GM18867 (cell line): ENCODE measurements at regions not wholly inside any gene's neighbourhood (a gene's known extent, or its start where the extent isn't known, plus 50 kb on each side); places are given as distances from the start of the nearest gene placed in this dataset.
A peak's percentile ranks its signal among the peaks of the same experiment; 100 is the strongest.

Source experiments
- ATAC-seq: cut with Tn5 transposase; IDR thresholded peaks from one replicate; pipeline ENCODE4 v1.9.1; 2021; ENCODE audit warnings: mild to moderate bottlenecking, moderate library complexity; ENCODE audit not compliant: unreplicated experiment

DNA sequence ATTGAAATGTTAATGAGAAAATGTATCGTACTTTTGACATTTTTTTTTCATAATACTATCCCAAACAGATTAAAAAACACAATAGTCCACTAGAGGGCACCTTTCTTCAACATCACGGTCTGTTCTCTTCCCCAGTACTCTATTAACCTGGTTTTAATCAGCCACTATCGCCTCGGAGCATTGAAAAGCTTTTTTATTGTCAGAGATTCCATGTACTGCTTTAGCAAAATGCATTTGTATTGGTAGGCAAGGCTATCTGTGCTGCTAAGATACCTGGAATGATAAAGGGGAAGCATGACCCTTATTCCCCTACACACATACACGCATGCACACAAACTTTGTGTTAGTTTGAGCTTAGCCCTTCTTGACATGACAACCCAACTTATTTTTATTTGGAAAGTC is 160.1 kb upstream of the IL12A start:
- peak; percentile 34 for ATAC-seq

- no peak for ATAC-seq
Measured at GRCh38 chr3:159829056-159829455, 159.6 kb upstream of the IL12A start.

GRCh38 chr3:159829539-159830227 is 159.0 kb upstream of the IL12A start:
- ATAC-seq: no peak

DNA sequence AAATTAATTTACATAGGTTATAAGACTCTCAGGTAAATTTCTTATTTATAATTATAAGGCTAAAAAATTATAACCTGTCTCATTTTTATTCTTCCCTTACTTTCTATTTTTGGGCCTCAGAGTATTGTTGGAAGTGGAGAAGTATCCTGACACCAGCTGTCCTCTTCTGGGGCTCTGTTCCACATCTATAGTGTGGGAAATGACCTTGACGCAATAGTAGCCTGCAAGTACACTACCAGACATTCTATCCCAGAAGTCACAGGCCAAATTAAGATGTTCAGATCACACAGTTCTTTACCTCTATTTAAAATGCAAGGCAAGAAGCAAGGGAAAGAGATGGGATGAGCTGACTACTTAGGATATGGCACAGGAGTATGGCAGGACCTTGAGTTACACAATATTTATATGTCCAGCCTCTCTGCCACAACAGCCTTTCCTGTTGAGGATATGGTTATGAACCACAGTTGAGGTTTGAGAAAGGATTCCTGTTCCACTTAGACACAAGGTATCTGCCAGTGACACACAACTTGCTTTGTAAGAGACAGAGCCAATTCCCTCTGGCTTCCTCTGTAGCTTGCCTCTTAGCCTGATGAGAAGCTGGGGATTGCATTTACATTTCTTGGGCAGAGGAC is 158.0 kb upstream of the IL12A start:
- no peak for ATAC-seq

DNA sequence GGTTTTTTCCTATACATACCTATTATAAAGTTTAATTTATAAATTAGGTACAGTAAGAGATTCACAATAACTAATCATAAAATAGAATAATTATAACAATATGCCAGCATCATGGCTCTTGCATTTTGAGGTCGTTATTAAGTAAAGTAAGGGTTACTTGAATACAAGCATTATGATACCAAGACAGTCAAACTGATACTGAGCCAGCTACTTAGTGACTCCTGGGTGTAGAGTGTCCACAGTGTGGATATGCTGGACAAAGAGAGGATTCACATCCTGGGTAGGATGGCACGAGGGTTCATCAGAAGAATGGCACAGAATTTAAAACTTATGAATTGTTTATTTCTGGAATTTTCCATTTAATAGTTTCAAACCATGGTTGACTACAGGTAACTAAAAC is 157.2 kb upstream of the IL12A start:
- ATAC-seq: peak; percentile 45

DNA sequence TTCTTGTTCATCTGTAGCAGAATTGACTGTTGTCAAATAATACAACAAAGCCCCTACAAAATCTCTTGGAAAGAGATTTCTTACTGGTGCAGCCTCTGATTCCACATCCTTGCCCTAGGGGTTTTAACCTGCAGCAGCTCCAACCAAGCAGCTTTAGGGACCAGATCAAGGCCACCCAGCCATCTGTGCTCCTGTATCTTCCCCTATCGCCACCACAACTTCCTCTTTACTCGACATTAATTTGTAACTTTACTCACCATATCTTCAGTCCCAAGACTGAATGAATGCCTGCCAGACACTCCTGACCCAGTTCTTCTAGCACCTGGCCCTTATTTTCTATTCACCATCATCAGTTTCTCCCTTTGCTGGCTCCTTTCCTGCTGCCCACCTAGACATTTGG is 156.6 kb upstream of the IL12A start:
- peak; percentile 91 for ATAC-seq

GRCh38 chr3:159835126-159835525 is 153.5 kb upstream of the IL12A start:
- no peak for ATAC-seq

GRCh38 chr3:159837725-159838124 is 150.9 kb upstream of the IL12A start:
- ATAC-seq: no peak

GRCh38 chr3:159838938-159839337 is 149.7 kb upstream of the IL12A start:
- no peak for ATAC-seq

- ATAC-seq: no peak
Measured at GRCh38 chr3:159839561-159840379, 148.9 kb upstream of the IL12A start, which contains the start of gene SCHIP1. Gene SCHIP1 (plus strand): TSS chr3:159839861.

DNA sequence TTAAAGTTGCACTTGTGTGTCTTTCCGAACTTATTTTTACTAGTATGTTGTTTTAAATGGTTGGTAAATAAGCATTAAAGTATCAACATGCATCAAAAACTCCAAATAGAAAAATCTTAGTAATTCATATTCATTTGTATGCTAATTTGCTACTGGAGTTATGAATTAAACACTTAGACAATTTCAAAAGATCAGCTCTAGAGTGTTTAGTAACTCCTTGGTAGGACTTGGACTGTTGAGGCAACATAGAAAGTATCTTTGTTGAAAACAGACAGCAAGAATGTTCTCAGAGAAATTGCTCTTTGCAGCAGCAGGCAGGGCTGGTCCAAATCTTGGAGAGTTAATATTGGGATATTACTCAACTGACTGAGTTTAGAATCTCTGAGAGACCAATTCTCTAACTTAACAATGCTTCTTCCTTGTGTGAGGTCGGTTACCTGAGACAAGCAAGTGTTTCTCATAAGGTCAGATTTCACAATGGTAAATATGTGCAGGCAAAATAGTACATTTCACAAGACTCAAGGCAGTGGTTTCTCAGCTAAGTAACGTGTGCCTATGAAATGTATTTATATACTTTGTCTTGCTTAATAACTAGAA is 147.8 kb upstream of the IL12A start:
- no peak for ATAC-seq

- no peak for ATAC-seq
Measured at GRCh38 chr3:159841766-159842165, 146.9 kb upstream of the IL12A start.

DNA sequence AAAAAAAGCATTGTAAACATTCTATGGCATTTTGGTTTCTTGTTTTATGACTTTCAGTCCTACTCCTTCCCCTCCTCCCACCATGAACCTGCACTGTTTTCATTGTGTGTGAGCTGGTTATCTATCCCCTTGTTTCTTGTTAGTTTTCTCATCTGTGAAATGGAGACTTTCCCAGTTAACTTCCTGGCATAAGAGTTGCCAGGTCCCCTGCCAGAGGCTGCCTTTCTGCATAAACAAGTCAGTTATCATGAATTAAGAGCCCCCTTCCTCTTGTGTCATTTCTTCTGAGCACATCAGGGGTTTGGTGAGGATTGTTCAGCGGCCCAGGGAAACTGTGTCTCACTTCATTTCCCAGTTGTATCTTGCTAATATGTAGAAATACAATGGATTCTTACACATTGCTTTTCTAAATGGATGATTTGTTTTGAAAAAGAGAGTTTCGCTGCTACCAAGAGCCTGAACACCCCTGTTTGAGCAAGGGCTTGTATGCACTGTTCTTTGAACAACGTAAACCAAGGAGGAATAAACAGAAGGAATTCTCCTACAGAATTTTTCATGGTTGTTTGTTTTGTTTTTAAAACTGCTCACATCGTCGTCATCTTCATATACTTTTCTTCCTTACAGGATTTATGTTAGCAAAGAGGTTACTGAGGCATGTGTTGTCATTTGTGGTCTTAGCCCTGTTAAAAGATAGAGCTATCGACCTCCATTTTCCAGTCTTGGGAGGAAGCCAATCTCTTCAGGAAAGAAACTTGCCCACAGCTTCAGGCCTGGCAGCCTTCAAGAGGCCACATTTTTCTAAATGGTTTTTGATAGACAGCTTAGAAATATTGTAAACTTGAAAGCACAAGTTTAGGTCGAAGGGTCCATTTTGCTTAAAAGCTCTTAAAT is 144.6 kb upstream of the IL12A start:
- no peak for ATAC-seq

DNA sequence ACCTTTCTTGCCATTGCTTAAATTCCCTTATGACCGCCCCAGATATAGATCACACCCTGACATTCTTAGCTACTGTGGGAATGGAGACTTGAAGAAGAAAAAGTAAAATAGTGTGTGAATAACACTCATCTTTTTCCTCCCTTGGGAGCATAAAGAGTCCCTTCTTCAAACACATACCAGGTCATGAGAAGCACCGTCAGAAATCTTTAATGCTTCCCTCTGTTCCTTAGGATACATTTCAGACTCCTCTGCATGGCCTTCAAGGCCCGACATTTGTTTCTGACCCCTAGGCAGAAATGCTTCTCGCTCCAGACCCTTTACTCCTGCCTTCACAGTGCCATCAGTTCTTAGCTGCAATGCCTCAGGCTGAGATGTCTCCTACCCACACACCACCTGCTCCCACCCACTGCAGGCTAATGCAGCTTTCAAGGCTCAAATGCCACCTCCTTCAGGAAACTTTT is 143.8 kb upstream of the IL12A start:
- no peak for ATAC-seq

DNA sequence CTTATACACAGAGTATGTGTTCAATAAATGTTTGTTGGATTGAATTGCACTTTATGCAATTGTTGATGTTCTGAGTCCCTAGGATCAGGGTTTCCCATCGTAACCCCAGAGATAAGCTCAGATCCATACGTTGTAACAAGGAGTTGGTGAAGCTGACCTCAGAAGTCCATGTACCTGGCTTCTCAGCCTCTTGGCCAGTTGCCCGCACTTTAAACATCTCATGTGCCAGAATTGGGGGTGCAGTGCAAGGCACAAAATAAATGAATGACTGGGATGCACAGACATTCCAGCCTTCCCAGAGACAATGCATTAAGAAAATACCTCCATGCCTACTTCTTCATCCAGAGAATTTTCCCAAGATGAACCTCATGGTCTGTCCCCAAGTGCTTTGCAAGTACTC is 142.9 kb upstream of the IL12A start:
- no peak for ATAC-seq

GRCh38 chr3:159846255-159846654 is 142.4 kb upstream of the IL12A start:
- no peak for ATAC-seq

- ATAC-seq: no peak
Measured at GRCh38 chr3:159848348-159849118, 140.1 kb upstream of the IL12A start.

- ATAC-seq: no peak
Measured at GRCh38 chr3:159850481-159850880, 138.2 kb upstream of the IL12A start.

DNA sequence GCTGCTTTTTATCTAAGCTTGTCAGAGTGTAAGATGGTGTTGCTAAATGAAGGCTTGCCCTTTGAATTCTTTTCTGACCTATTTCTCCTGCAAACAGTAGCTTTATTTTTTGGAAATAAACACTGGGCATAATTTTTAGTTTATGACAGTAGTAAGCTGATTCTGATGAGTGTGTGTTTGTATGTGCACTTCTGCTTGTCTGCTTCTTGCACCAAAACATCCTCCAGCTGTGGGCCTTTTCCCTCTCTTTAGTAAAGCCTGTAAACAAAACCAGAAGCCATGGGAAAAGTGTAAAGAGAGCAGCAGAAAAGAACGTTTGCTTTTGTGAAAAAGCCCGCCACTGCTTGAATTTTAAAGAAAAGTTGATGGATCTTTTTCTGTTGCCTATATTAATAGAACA is 136.4 kb upstream of the IL12A start:
- no peak for ATAC-seq
